HG03442 (cell line): ENCODE measurements at regions not wholly inside any gene's neighbourhood (a gene's known extent, or its start where the extent isn't known, plus 50 kb on each side); places are given as distances from the start of the nearest gene placed in this dataset.
A peak's percentile ranks its signal among the peaks of the same experiment; 100 is the strongest.

Experiments used
- ATAC-seq: cut with Tn5 transposase; IDR thresholded peaks from one replicate; pipeline ENCODE4 v1.9.1; 2021; ENCODE audit warnings: mild to moderate bottlenecking, moderate library complexity; ENCODE audit not compliant: unreplicated experiment

GRCh38 chr4:89439533-89439932 is 131.9 kb upstream of the GPRIN3 start:
- ATAC-seq = no peak

- ATAC-seq = peak; percentile 82
Measured at GRCh38 chr4:89438102-89438831, 130.7 kb upstream of the GPRIN3 start.

GRCh38 chr4:89434364-89434988 is 126.9 kb upstream of the GPRIN3 start:
- no peak for ATAC-seq

- no peak for ATAC-seq
Measured at GRCh38 chr4:89427782-89428181, 120.2 kb upstream of the GPRIN3 start.

- ATAC-seq = no peak
Measured at GRCh38 chr4:89425023-89425422, 117.4 kb upstream of the GPRIN3 start.

GRCh38 chr4:89422441-89422990 is 114.9 kb upstream of the GPRIN3 start:
- ATAC-seq = no peak

GRCh38 chr4:89420507-89420906 is 112.9 kb upstream of the GPRIN3 start:
- no peak for ATAC-seq

GRCh38 chr4:89419111-89419695 is 111.6 kb upstream of the GPRIN3 start:
- ATAC-seq = no peak

GRCh38 chr4:89416960-89417359 is 109.4 kb upstream of the GPRIN3 start:
- ATAC-seq = no peak

GRCh38 chr4:89413518-89413917 is 105.9 kb upstream of the GPRIN3 start:
- no peak for ATAC-seq

GRCh38 chr4:89411539-89412309 is 104.1 kb upstream of the GPRIN3 start:
- no peak for ATAC-seq

GRCh38 chr4:89410687-89411086 is 103.1 kb upstream of the GPRIN3 start:
- no peak for ATAC-seq

- no peak for ATAC-seq
Measured at GRCh38 chr4:89404530-89404929, 96.9 kb upstream of the GPRIN3 start.

- no peak for ATAC-seq
Measured at GRCh38 chr4:89403826-89404225, 96.2 kb upstream of the GPRIN3 start.

- ATAC-seq = no peak
Measured at GRCh38 chr4:89400287-89401035, 92.9 kb upstream of the GPRIN3 start.

- ATAC-seq = no peak
Measured at GRCh38 chr4:89398644-89399043, 91.0 kb upstream of the GPRIN3 start.

- no peak for ATAC-seq
Measured at GRCh38 chr4:89398146-89398545, 90.5 kb upstream of the GPRIN3 start.

GRCh38 chr4:89397441-89397840 is 89.8 kb upstream of the GPRIN3 start:
- ATAC-seq = no peak

- ATAC-seq = no peak
Measured at GRCh38 chr4:89382439-89382838, 74.8 kb upstream of the GPRIN3 start.

- ATAC-seq = no peak
Measured at GRCh38 chr4:89380980-89381379, 73.4 kb upstream of the GPRIN3 start.
